Large intestine (tissue), 3 donors: ENCODE measurements at regions not wholly inside any gene's neighbourhood (a gene's known extent, or its start where the extent isn't known, plus 50 kb on each side); places are given as distances from the start of the nearest gene placed in this dataset.

Source experiments
- DNase-seq, 2 donors: peaks; one replicate each; pipeline versions ENCODE4 v3.0.0 to v3.0.0-alpha.2; 2013
- H3K27ac ChIP-seq: one replicate; pipeline ENCODE4 v1.5.1; 2013; ENCODE audit warnings: low read length
- H3K27me3 ChIP-seq: 2 replicates; pipeline ENCODE4 v1.6.1; 2013; ENCODE audit warnings: low read length; ENCODE audit not compliant: control insufficient read depth, insufficient read depth
- H3K36me3 ChIP-seq: 2 replicates; pipeline ENCODE4 v1.6.1; 2013; ENCODE audit warnings: low read length; ENCODE audit not compliant: control insufficient read depth, insufficient read depth
- H3K4me1 ChIP-seq: one replicate; pipeline ENCODE4 v1.6.1; 2013; ENCODE audit warnings: low read length; ENCODE audit not compliant: control insufficient read depth, insufficient read depth
- H3K4me3 ChIP-seq: one replicate; pipeline ENCODE4 v1.5.1; 2013; ENCODE audit warnings: low read length
- H3K9me3 ChIP-seq: one replicate; pipeline ENCODE4 v1.6.1; 2013; ENCODE audit warnings: mild to moderate bottlenecking, low read depth, low read length, moderate library complexity; ENCODE audit not compliant: control insufficient read depth
- WGBS: methylation state at CpG from one replicate; pipeline ENCODE4 v1.1.5; 2013; ENCODE audit warnings: low lambda C conversion rate; ENCODE audit not compliant: insufficient coverage; 5-methylcytosine and 5-hydroxymethylcytosine counted together

- H3K4me3 ChIP-seq = no peak overlapping the region
- H3K27ac ChIP-seq = no peak overlapping the region
- no peaks in the 10 kb centered on the region for H3K9me3 ChIP-seq
- H3K36me3 ChIP-seq = no peaks in the 10 kb centered on the region
- no peaks in the 10 kb centered on the region for H3K27me3 ChIP-seq
- H3K4me1 ChIP-seq = no peaks in the 10 kb centered on the region
- DNase-seq = no peak
- WGBS = no CpG with 5 or more reads among the region's 1 CpG
Observed at GRCh38 chr9:87067426-87067825, 120.1 kb upstream of the GAS1 start.

GRCh38 chr9:87068177-87068840 is 121.0 kb upstream of the GAS1 start:
- Histone ChIP-seq H3K36me3 (no peaks in the 10 kb centered on the region), H3K9me3 (no peaks in the 10 kb centered on the region), H3K4me1 (no peaks in the 10 kb centered on the region), H3K27me3 (no peaks in the 10 kb centered on the region), H3K4me3 (no peak overlapping the region), H3K27ac (no peak overlapping the region)
- WGBS = no CpG with 5 or more reads among the region's 4 CpGs
- no peak for DNase-seq

GRCh38 chr9:87069690-87070089 is 122.4 kb upstream of the GAS1 start:
- no peaks in the 10 kb centered on the region for H3K27me3 ChIP-seq
- DNase-seq = no peak
- 71% methylated on average over 3 of the region's 3 CpGs for WGBS
- H3K4me3 ChIP-seq = no peak overlapping the region
- no peaks in the 10 kb centered on the region for H3K9me3 ChIP-seq
- H3K36me3 ChIP-seq = no peaks in the 10 kb centered on the region
- H3K27ac ChIP-seq = no peak overlapping the region
- no peaks in the 10 kb centered on the region for H3K4me1 ChIP-seq

- Histone ChIP-seq H3K36me3 (no peaks in the 10 kb centered on the region), H3K27ac (no peak overlapping the region), H3K4me1 (no peaks in the 10 kb centered on the region), H3K9me3 (no peaks in the 10 kb centered on the region), H3K4me3 (no peak overlapping the region), H3K27me3 (no peaks in the 10 kb centered on the region)
- WGBS = 80% methylated on average over 1 of the region's 3 CpGs
- DNase-seq = no peak
Observed at GRCh38 chr9:87070336-87070735, 123.0 kb upstream of the GAS1 start.

- no peaks in the 10 kb centered on the region for H3K4me1 ChIP-seq
- no CpG with 5 or more reads among the region's 3 CpGs for WGBS
- H3K9me3 ChIP-seq = no peaks in the 10 kb centered on the region
- no peak for DNase-seq
- no peaks in the 10 kb centered on the region for H3K27me3 ChIP-seq
- no peaks in the 10 kb centered on the region for H3K36me3 ChIP-seq
- H3K27ac ChIP-seq = no peak overlapping the region
- H3K4me3 ChIP-seq = no peak overlapping the region
Observed at GRCh38 chr9:87071473-87071872, 124.2 kb upstream of the GAS1 start.

- no peak overlapping the region for H3K27ac ChIP-seq
- no peaks in the 10 kb centered on the region for H3K27me3 ChIP-seq
- no peaks in the 10 kb centered on the region for H3K9me3 ChIP-seq
- no peaks in the 10 kb centered on the region for H3K4me1 ChIP-seq
- 100% methylated on average over 1 of the region's 6 CpGs for WGBS
- no peaks in the 10 kb centered on the region for H3K36me3 ChIP-seq
- no peak overlapping the region for H3K4me3 ChIP-seq
- DNase-seq = no peak
Observed at GRCh38 chr9:87073692-87074091, 126.4 kb upstream of the GAS1 start.

- DNase-seq = no peak
- Histone ChIP-seq H3K27me3 (no peaks in the 10 kb centered on the region), H3K27ac (no peak overlapping the region), H3K4me3 (no peak overlapping the region), H3K4me1 (no peaks in the 10 kb centered on the region), H3K9me3 (no peaks in the 10 kb centered on the region), H3K36me3 (no peaks in the 10 kb centered on the region)
- no CpG with 5 or more reads among the region's 3 CpGs for WGBS
Observed at GRCh38 chr9:87075537-87075936, 128.2 kb upstream of the GAS1 start.

- Histone ChIP-seq H3K27me3 (no peaks in the 10 kb centered on the region), H3K27ac (no peak overlapping the region)
- WGBS = no CpG with 5 or more reads among the region's 2 CpGs
Observed at GRCh38 chr9:87076825-87077224, 129.5 kb upstream of the GAS1 start.

GRCh38 chr9:87077986-87078385 is 130.7 kb upstream of the GAS1 start:
- Histone ChIP-seq H3K4me1 (no peaks in the 10 kb centered on the region), H3K36me3 (no peaks in the 10 kb centered on the region), H3K27ac (no peak overlapping the region), H3K27me3 (no peaks in the 10 kb centered on the region), H3K4me3 (no peak overlapping the region), H3K9me3 (no peaks in the 10 kb centered on the region)
- no peak for DNase-seq
- WGBS = no CpG with 5 or more reads among the region's 3 CpGs

More at GRCh38 chr9:87076825-87077224, 129.5 kb upstream of the GAS1 start:
- Histone ChIP-seq H3K9me3 (no peaks in the 10 kb centered on the region), H3K36me3 (no peaks in the 10 kb centered on the region), H3K4me1 (no peaks in the 10 kb centered on the region), H3K4me3 (no peak overlapping the region)
- no peak for DNase-seq

GRCh38 chr9:87080512-87081264 is 133.4 kb upstream of the GAS1 start:
- no peaks in the 10 kb centered on the region for H3K36me3 ChIP-seq
- no peak for DNase-seq
- no peaks in the 10 kb centered on the region for H3K27me3 ChIP-seq
- no peak overlapping the region for H3K4me3 ChIP-seq
- H3K9me3 ChIP-seq = no peaks in the 10 kb centered on the region
- no peak overlapping the region for H3K27ac ChIP-seq
- WGBS = 75% methylated on average over 2 of the region's 7 CpGs
- H3K4me1 ChIP-seq = no peaks in the 10 kb centered on the region

GRCh38 chr9:87081503-87081902 is 134.2 kb upstream of the GAS1 start:
- Histone ChIP-seq H3K9me3 (no peaks in the 10 kb centered on the region), H3K27ac (no peak overlapping the region), H3K27me3 (no peaks in the 10 kb centered on the region), H3K36me3 (no peaks in the 10 kb centered on the region), H3K4me3 (no peak overlapping the region), H3K4me1 (no peaks in the 10 kb centered on the region)
- WGBS = 40% methylated on average over 1 of the region's 2 CpGs
- no peak for DNase-seq
